ENCODE measurements at regions not wholly inside any gene's neighbourhood (a gene's known extent, or its start where the extent isn't known, plus 50 kb on each side); places are given as distances from the start of the nearest gene placed in this dataset.

GRCh38 chr2:120673571-120674061 is 62.1 kb upstream of the GLI2 start:
- H3K27ac ChIP-seq (ENCODE audit: low read depth, low read length) = no peak overlapping the region
- H2AFZ ChIP-seq (ENCODE audit: low read length) = no peak overlapping the region
- H3K4me1 ChIP-seq (ENCODE audit: insufficient read depth, low read length) = peaks cover 14% of the 10 kb centered on the region
- no peak overlapping the region for H3K4me3 ChIP-seq (ENCODE audit: insufficient read depth, low read length)
- H3K36me3 ChIP-seq (ENCODE audit: insufficient read depth, low read length) = no peaks in the 10 kb centered on the region
- no peaks in the 10 kb centered on the region for H3K9me3 ChIP-seq (ENCODE audit: low read depth, low read length)
- no peak for TF ChIP-seq CTCF (IDR thresholded peaks at IDR 0.05; ENCODE audit: extremely low read depth, low read depth, low read length)
- no peaks in the 10 kb centered on the region for H3K79me2 ChIP-seq (ENCODE audit: insufficient read depth, low read length)
- no peak overlapping the region for H3K4me2 ChIP-seq (ENCODE audit: insufficient read depth, low read length)
- no peaks in the 10 kb centered on the region for H4K20me1 ChIP-seq (ENCODE audit: insufficient read depth, low read length)
- H3K27me3 ChIP-seq (ENCODE audit: insufficient read depth, low read length) = no peaks in the 10 kb centered on the region
- no peak for DNase-seq (ENCODE audit: insufficient read length, low spot score, missing footprints)

GRCh38 chr2:120674246-120675170 is 61.2 kb upstream of the GLI2 start:
- Histone ChIP-seq H3K27ac (ENCODE audit: low read depth, low read length) (no peak overlapping the region), H3K4me3 (ENCODE audit: insufficient read depth, low read length) (no peak overlapping the region), H2AFZ (ENCODE audit: low read length) (no peak overlapping the region), H3K4me2 (ENCODE audit: insufficient read depth, low read length) (no peak overlapping the region), H3K27me3 (ENCODE audit: insufficient read depth, low read length) (no peaks in the 10 kb centered on the region), H4K20me1 (ENCODE audit: insufficient read depth, low read length) (no peaks in the 10 kb centered on the region), H3K9me3 (ENCODE audit: low read depth, low read length) (no peaks in the 10 kb centered on the region), H3K36me3 (ENCODE audit: insufficient read depth, low read length) (no peaks in the 10 kb centered on the region), H3K4me1 (ENCODE audit: insufficient read depth, low read length) (peaks cover 11% of the 10 kb centered on the region), H3K79me2 (ENCODE audit: insufficient read depth, low read length) (no peaks in the 10 kb centered on the region)
- DNase-seq (ENCODE audit: insufficient read length, low spot score, missing footprints) = no peak
- no peak for TF ChIP-seq CTCF (IDR thresholded peaks at IDR 0.05; ENCODE audit: extremely low read depth, low read depth, low read length)

GRCh38 chr2:120675460-120676130 is 60.1 kb upstream of the GLI2 start:
- Histone ChIP-seq H3K4me2 (ENCODE audit: insufficient read depth, low read length) (no peak overlapping the region), H3K27ac (ENCODE audit: low read depth, low read length) (no peak overlapping the region), H3K79me2 (ENCODE audit: insufficient read depth, low read length) (no peaks in the 10 kb centered on the region), H4K20me1 (ENCODE audit: insufficient read depth, low read length) (no peaks in the 10 kb centered on the region), H3K36me3 (ENCODE audit: insufficient read depth, low read length) (no peaks in the 10 kb centered on the region), H3K27me3 (ENCODE audit: insufficient read depth, low read length) (no peaks in the 10 kb centered on the region), H2AFZ (ENCODE audit: low read length) (no peak overlapping the region), H3K4me3 (ENCODE audit: insufficient read depth, low read length) (no peak overlapping the region), H3K9me3 (ENCODE audit: low read depth, low read length) (no peaks in the 10 kb centered on the region), H3K4me1 (ENCODE audit: insufficient read depth, low read length) (peaks cover 11% of the 10 kb centered on the region)
- peak; percentile 97 for DNase-seq (ENCODE audit: insufficient read length, low spot score, missing footprints)
- TF ChIP-seq CTCF (IDR thresholded peaks at IDR 0.05; ENCODE audit: extremely low read depth, low read depth, low read length) = peak; percentile 87

DNA sequence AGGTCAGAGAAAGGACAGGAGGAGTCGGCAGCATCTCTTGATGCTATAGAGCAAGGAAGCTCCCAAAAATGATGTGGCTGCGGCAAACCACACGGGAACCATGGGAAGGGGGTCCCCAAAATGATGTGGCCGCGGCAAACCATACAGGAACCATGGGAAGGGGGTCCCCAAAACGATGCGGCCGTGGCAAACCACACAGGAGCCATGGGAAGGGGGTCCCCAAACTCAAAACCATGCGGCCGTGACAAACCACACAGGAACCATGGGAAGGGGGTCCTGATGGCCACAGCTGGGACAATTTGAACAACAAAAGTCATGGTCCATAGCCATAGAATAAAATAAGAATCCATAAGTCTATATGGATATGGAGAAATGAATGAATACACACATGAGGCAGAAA is 58.4 kb upstream of the GLI2 start:
- TF ChIP-seq CTCF (IDR thresholded peaks at IDR 0.05; ENCODE audit: extremely low read depth, low read depth, low read length) = no peak
- H3K9me3 ChIP-seq (ENCODE audit: low read depth, low read length) = no peaks in the 10 kb centered on the region
- H2AFZ ChIP-seq (ENCODE audit: low read length) = no peak overlapping the region
- no peaks in the 10 kb centered on the region for H4K20me1 ChIP-seq (ENCODE audit: insufficient read depth, low read length)
- no peak overlapping the region for H3K27ac ChIP-seq (ENCODE audit: low read depth, low read length)
- H3K36me3 ChIP-seq (ENCODE audit: insufficient read depth, low read length) = no peaks in the 10 kb centered on the region
- no peaks in the 10 kb centered on the region for H3K27me3 ChIP-seq (ENCODE audit: insufficient read depth, low read length)
- H3K4me2 ChIP-seq (ENCODE audit: insufficient read depth, low read length) = no peak overlapping the region
- DNase-seq (ENCODE audit: insufficient read length, low spot score, missing footprints) = no peak
- peaks cover 11% of the 10 kb centered on the region for H3K4me1 ChIP-seq (ENCODE audit: insufficient read depth, low read length)
- H3K4me3 ChIP-seq (ENCODE audit: insufficient read depth, low read length) = no peak overlapping the region
- no peaks in the 10 kb centered on the region for H3K79me2 ChIP-seq (ENCODE audit: insufficient read depth, low read length)
